RWPE2 (cell line): ENCODE measurements at regions not wholly inside any gene's neighbourhood (a gene's known extent, or its start where the extent isn't known, plus 50 kb on each side); places are given as distances from the start of the nearest gene placed in this dataset.
"Not testable (repeated sequence)": the region's sequence is repeated elsewhere in the genome, so short reads cannot be mapped to it uniquely, and the experiment has no call there.

Source experiments
- ATAC-seq: fragments of 200-7000 bp; cut with Tn5 transposase; 3 replicates; pipeline ENCODE4 v1.9.1; 2021; ENCODE audit warnings: low read depth
- DNase-seq: peaks from one replicate; pipeline ENCODE4 v3.0.0-alpha.2; 2020; ENCODE audit warnings: low spot score
- H3K27ac ChIP-seq: fragments of 450-650 bp; 2 replicates; pipeline ENCODE4 v1.5.1; 2017; ENCODE audit warnings: mild to moderate bottlenecking; ENCODE audit not compliant: poor library complexity, severe bottlenecking
- H3K27me3 ChIP-seq: fragments of 250-450 bp; sonication (Bioruptor Pico); 2 replicates; pipeline ENCODE4 v1.5.1; 2021; ENCODE audit warnings: mild to moderate bottlenecking, moderate library complexity; ENCODE audit not compliant: insufficient read depth, poor library complexity, severe bottlenecking
- H3K36me3 ChIP-seq: fragments of 250-450 bp; sonication (Bioruptor Pico); 2 replicates; pipeline ENCODE4 v1.5.1; 2020; ENCODE audit warnings: low read depth, mild to moderate bottlenecking, moderate library complexity
- H3K4me1 ChIP-seq: fragments of 250-450 bp; sonication (Bioruptor Pico); 2 replicates; pipeline ENCODE4 v1.5.1; 2021; ENCODE audit warnings: mild to moderate bottlenecking, moderate library complexity; ENCODE audit not compliant: insufficient read depth, poor library complexity, severe bottlenecking
- H3K4me3 ChIP-seq: fragments of 250-450 bp; sonication (Bioruptor Pico); 2 replicates; pipeline ENCODE4 v1.5.1; 2021; ENCODE audit warnings: mild to moderate bottlenecking, moderate library complexity; ENCODE audit not compliant: severe bottlenecking
- H3K9me3 ChIP-seq: fragments of 250-450 bp; sonication (Bioruptor Pico); 2 replicates; pipeline ENCODE4 v1.5.1; 2021; ENCODE audit warnings: mild to moderate bottlenecking, moderate library complexity; ENCODE audit not compliant: severe bottlenecking
- TF ChIP-seq, protein P1 (sequence below): fragments of 450-650 bp; IDR thresholded peaks from one replicate; pipeline ENCODE4 v1.5.1; 2017; ENCODE audit warnings: mild to moderate bottlenecking, moderate library complexity; ENCODE audit not compliant: poor library complexity, severe bottlenecking

DNA sequence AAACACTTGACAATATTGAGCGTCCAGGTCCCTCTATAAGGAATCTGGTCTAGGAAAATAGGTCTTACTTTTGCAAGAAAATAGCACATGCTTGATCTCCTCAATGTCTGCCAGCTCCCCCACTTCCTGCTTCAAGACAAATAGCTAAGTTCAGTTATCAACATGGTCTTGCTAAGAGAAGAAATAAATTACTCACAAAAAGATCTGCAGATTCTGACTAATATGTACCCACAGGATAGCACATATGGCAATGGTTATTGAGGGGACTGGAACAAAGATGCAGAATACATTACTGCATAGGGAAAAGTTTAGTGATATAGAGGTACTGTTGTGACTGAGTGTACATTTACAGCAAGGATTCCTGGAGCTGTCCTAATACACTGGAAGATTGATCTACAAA, 457.5 kb upstream of the GRID2 start:
- H3K36me3 ChIP-seq: no peaks in the 10 kb centered on the region
- no peaks in the 10 kb centered on the region for H3K27me3 ChIP-seq
- H3K27ac ChIP-seq: no peak overlapping the region
- no peak overlapping the region for H3K4me3 ChIP-seq
- no peak for DNase-seq
- H3K4me1 ChIP-seq: no peaks in the 10 kb centered on the region
- ATAC-seq: no peak
- TF ChIP-seq, protein P1, sequence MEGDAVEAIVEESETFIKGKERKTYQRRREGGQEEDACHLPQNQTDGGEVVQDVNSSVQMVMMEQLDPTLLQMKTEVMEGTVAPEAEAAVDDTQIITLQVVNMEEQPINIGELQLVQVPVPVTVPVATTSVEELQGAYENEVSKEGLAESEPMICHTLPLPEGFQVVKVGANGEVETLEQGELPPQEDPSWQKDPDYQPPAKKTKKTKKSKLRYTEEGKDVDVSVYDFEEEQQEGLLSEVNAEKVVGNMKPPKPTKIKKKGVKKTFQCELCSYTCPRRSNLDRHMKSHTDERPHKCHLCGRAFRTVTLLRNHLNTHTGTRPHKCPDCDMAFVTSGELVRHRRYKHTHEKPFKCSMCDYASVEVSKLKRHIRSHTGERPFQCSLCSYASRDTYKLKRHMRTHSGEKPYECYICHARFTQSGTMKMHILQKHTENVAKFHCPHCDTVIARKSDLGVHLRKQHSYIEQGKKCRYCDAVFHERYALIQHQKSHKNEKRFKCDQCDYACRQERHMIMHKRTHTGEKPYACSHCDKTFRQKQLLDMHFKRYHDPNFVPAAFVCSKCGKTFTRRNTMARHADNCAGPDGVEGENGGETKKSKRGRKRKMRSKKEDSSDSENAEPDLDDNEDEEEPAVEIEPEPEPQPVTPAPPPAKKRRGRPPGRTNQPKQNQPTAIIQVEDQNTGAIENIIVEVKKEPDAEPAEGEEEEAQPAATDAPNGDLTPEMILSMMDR: no peak
- no peaks in the 10 kb centered on the region for H3K9me3 ChIP-seq

DNA sequence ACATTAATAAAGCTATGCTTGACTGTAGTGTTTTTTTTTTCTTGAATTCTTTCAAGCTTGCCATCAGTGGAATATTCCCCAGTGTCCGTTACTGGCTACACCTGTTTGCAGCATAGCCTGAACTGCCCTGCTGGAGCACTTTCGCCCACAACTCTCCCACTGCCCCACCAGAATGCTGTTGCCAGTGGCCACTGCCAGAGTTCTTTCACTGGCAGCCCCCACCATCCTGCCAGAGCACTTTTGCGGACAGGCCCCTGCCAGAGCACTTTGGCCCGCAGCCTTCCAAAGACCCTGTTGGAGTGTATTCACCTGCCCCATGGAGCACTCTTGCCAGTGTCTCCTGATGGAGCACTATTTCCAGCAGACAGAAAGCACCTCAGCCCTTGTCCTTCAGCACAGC, 452.3 kb upstream of the GRID2 start:
- H3K9me3 ChIP-seq: no peaks in the 10 kb centered on the region
- no peaks in the 10 kb centered on the region for H3K36me3 ChIP-seq
- H3K4me3 ChIP-seq: no peak overlapping the region
- TF ChIP-seq, protein P1: no peak
- H3K27me3 ChIP-seq: no peaks in the 10 kb centered on the region
- H3K4me1 ChIP-seq: no peaks in the 10 kb centered on the region
- DNase-seq: no peak
- ATAC-seq: no peak
- no peak overlapping the region for H3K27ac ChIP-seq

DNA sequence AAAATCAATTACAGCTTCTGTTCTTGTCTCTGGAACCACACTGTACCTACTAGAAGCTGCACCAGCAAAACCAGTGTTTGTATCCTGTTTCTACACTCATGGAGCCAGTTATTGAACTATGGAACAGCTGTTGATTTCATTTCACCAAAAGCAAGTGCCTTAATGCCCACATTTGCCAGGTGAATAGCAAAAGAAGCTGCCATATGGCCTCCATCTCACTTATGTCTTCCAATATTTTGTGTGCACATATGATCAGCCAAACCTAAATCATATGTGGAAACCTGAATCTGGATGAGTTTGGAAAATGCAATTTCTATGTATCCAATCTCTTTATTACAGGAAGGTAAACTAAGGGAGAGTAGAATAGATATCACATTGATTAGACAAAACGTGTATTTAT, 415.8 kb upstream of the GRID2 start:
- ATAC-seq (no peak), DNase-seq (no peak)
- Histone ChIP-seq H3K27ac (no peak overlapping the region), H3K4me1 (no peaks in the 10 kb centered on the region), H3K9me3 (no peaks in the 10 kb centered on the region), H3K27me3 (no peaks in the 10 kb centered on the region), H3K4me3 (no peak overlapping the region), H3K36me3 (no peaks in the 10 kb centered on the region)
- TF ChIP-seq, protein P1: no peak

DNA sequence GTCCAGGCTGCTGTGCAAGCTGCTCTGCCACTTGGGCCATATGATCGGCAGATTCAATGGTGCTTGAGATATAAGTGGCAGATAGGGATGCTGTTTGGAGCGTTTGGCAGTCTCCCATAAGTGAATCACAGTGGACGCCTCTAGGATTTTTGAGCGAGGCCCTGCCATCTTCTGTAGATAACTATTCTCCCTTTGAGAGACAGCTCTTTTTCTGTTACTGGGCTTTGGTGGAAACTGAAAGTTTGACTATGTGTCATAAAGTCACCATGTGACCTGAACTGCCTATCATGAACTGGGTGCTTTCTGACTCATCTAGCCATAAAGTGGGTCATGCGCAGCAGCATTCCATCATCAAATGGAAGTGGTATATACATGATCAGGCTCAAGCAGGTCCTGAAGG, 412.5 kb upstream of the GRID2 start:
- H3K4me3 ChIP-seq, H3K27me3 ChIP-seq, H3K27ac ChIP-seq, ATAC-seq, DNase-seq, H3K4me1 ChIP-seq, H3K36me3 ChIP-seq, H3K9me3 ChIP-seq: not testable (repeated sequence)

DNA sequence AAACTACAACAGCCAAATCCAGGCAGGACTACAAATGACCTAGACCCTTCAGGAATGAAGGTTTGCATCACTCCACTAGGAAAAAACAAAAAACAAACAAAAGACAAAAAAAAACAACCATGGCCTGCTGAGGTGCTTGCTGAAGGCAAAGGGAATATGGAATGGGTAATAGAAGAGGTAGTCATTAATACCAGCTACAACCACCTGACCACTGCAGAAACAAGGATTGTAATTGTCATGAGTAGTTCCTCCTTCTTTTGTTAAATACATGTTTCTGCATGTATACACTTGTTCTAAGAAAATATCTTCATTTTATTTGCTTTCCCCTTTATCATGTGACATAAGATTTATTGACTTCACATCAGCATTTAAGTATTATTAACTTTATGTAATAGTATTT, 409.8 kb upstream of the GRID2 start:
- Histone ChIP-seq H3K4me1 (no peaks in the 10 kb centered on the region), H3K27ac (no peak overlapping the region), H3K4me3 (no peak overlapping the region), H3K9me3 (no peaks in the 10 kb centered on the region), H3K27me3 (no peaks in the 10 kb centered on the region), H3K36me3 (no peaks in the 10 kb centered on the region)
- TF ChIP-seq, protein P1: no peak
- DNase-seq (no peak), ATAC-seq (no peak)

DNA sequence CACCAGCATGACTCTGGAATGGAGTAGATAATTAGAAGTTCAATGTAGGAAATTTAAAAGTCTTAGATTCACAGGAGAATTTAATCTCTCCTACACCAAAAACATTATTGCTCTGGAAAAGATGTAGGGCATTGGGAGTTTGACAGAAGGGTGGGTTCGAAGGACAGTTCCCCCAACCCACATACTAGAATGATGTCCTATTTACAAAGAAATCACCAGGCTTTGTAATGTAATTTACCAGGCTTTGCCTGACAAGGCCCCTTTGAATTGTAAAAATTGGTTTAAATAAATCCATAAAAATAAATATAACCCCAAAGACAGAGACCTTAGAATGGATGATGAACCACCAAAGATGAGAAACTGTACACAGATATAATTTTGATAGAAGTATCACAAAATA, 399.2 kb upstream of the GRID2 start:
- Histone ChIP-seq H3K36me3 (no peaks in the 10 kb centered on the region), H3K4me1 (no peaks in the 10 kb centered on the region), H3K27me3 (no peaks in the 10 kb centered on the region), H3K4me3 (no peak overlapping the region), H3K9me3 (no peaks in the 10 kb centered on the region), H3K27ac (no peak overlapping the region)
- DNase-seq: no peak
- ATAC-seq: no peak
- TF ChIP-seq, protein P1: no peak
